Activated CD4-positive, alpha-beta T cell treated with anti-CD3 and anti-CD28 coated beads, Interleukin-2, amount 50 U/mL, for 16 hours (primary cell): ENCODE measurements at regions not wholly inside any gene's neighbourhood (a gene's known extent, or its start where the extent isn't known, plus 50 kb on each side); places are given as distances from the start of the nearest gene placed in this dataset.
A peak's percentile ranks its signal among the peaks of the same experiment; 100 is the strongest.
"Not testable (repeated sequence)": the region's sequence is repeated elsewhere in the genome, so short reads cannot be mapped to it uniquely, and the experiment has no call there.

Experiments used
- DNase-seq: peaks from one replicate; pipeline ENCODE4 v3.0.0-alpha.2; 2020

DNA sequence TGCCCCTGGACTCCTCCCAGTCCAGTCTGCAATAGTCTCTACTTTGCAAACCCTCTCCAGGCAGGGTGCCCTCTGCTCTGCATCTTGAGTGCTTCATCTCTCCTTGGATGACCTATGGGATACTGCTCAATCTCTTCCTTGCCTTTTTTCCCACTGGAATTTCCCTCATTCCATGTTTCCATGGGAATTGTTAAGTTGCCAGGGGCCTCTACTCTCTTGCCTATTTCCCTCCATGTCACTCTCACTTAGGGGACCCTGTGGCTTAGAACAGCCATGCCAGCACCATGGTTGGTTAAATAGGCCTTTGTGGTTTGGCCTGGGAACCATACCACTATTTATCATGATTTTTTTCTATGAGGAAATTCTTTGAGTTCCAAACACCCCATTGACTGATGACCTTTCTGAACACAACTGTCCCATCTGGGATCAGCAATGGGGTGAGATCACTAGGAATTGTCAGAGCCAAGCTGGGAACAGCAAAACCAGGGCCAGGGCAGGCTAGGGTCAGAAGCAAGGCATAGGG is 91.4 kb upstream of the RBMS1 start:
- no peak for DNase-seq

DNA sequence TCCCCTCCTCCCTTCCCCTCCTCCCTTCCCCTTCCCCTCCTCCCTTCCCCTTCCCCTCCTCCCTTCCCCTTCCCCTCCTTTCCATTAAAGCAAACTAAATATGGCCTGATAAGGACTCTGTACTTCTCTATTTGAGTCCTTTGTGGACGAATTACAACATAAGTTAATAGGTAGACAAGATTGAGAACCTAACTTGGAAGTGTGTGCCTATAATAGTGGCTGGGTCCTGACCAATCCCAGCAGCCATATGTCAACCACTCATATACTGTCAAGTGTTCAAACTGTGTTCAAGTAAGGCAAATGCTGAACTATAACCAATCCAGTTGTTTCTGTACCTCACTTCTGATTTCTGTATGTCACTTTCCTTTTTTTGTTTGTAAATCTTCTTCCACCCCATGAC is 97.1 kb upstream of the RBMS1 start:
- no peak for DNase-seq

DNA sequence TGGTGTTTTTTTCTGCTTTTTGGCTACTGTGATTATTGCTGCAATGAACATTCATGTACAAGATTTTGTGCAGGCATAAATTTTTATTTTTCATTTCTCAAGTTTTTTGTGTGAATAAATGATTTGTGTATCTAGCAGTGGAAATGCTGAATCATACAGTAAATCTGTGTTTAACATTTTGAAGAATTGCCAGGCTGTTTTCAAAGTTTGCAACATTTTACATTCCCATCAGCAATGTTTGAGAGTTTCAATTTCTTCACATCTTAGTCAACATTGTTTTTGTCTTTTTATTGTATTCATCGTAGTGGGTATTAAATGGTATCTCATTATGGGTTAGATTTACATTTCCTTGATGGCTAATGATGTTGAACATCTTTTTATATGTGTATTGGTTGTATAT is 98.8 kb upstream of the RBMS1 start:
- DNase-seq: no peak

DNA sequence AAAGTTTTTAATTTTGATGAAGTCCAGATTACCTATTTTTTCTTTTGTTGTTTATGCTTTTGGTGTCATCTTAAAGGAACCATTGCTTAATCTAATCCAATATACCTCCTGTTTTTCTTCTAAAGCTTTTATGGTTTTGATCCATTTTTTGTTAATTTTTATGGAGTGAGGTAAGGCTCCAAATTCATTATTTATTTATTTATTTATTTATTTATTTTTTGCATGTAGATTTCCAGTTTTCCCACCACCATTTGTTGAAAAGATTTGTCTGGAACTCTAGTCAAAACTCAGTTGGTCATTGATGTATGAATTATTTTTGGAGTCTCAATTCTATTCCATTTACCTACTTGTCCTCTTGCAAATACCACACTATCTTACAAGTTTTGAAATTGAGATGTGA is 99.4 kb upstream of the RBMS1 start:
- no peak for DNase-seq

DNA sequence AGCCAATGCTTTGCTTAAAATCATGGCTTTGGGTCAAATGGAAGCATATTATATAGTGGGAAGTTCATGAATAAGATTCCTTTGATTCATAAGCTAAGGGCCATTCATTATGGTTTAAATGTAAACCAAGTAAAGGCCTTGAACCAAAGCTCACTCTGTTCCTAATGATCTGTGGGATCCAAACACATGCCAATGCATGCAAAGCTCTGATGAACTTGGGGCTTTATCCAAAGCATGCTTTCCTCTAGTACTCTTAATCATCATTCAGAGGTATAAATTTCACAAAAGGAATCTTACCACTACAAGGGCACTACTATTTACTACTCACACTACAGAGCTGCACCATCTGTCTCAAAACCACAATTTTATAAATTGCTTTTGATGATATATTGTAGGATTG is 102.8 kb upstream of the RBMS1 start:
- DNase-seq: no peak

DNA sequence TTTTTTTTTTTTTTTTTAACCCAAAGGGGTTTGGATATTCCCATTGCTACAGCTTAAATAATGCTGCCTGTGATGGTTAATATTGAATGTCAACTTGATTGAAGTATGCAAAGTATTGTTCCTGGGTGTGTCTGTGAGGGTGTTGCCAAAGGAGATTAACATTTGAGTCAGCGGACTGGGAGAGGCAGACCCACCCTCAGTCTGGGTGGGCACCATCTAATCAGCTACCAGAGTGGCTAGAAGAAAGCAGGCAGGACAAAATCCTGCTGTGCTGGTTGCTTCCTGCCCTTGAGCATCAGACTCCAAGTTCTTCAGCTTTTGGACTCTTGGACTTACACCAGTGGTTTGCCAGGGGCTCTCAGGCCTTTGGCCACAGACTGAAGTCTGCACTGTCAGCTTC is 106.8 kb upstream of the RBMS1 start:
- not testable (repeated sequence) for DNase-seq

DNA sequence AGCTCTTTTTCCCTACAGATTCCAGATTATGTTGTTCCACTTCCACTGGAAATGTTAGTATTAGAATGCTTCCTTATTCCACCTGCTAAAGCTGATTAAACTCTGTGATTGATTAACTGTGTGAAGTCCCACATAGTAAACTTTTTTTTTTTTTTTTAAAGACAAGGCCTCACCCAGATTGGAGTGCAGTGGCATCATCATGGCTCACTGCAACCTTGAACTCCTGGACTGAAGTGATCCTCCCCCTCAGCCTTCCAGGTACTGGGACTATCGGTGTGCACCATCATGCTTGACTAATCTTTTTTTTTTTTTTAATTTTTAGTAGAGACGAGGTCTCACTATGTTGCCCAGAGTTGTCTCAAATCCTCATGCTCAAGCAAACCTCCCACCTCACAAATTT is 108.5 kb upstream of the RBMS1 start:
- DNase-seq: no peak

DNA sequence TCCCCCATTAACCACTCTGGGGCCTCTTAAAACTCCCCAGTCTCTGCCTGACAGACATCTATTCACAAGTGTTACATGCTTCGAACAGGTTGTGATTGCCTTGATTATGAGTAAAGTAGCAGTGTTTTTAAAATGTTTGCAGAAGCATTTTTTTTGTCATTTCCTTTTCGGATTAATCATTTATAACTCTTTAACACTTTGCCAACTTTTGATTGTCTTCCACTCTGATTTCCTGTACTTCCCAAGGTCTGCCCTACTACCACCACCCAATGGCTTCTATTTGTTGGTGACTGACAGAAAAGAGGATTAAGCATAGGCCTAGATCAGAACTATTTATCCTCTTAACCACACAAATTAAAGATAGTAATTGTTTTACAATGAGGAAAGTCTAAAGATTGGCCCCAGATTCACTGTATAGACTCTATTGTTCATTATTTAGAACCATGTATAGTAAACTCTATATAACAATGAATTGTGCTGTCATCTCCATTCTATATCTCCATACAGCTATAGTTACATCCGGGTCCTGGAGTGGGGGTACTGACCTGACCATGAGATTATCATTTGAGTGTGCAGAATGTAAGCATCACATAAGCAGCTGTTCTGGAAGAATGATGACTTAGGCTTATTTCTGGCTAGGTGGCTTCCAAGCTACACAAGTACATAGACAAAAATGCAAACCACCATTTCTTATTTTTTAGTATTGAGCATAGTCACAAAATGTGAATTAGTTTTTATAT is 110.3 kb upstream of the RBMS1 start:
- no peak for DNase-seq

DNA sequence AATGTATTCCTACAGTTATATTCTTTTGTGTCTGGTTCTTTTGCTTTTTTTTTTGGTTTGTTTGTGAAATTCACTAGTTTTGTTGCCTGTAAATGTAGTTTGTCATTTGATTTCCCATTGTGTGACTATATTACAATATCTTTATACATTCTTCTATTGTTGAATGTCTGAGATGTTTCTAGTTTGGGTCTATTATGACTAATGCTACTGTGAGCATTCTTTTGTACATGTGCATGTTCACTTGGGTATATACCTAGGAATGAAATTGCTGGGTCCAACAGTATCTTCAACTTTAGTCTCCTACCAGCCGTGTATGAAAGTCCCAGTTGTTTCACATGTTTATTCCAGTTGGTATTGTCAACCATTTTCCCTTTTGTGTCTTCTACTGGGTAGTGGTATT is 112.7 kb upstream of the RBMS1 start:
- no peak for DNase-seq

DNA sequence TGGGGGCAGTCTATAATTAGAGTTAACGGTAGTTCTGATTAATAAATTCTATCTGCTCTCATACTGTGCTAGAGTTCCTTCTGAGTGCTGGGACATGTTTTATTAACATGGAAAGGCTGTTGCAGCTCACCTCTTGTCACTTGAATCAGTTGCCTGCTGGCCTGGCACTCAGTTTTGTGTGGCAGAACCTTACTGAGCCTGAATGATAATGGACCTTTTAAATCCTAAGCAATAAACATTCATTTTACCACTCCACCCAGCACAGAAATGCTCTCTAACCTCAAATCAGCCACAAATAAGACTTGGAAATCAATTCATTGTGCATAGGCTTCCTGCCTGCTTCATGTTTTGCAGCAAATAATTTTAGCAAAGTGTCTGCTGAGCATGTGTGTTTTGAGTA is 115.0 kb upstream of the RBMS1 start:
- no peak for DNase-seq

DNA sequence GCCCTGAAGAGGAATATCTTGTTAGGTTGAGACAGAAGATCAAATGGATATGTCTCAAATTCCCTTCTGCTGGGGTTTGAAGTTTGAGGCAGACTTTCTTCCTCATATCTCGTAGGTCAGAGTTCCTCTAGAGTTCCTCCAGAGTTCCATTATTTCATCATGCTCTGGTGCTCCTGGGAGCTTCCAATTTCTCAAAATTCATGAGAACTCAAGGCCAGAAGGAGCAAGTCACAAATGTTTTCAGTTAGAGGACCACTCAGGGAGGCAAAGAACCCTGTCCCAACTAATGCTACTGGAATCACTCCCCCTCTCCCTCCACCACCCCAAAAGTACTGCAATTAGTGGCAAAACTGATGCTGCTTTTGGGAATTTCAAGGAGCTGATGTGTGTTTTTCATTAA is 115.7 kb upstream of the RBMS1 start:
- DNase-seq: no peak

DNA sequence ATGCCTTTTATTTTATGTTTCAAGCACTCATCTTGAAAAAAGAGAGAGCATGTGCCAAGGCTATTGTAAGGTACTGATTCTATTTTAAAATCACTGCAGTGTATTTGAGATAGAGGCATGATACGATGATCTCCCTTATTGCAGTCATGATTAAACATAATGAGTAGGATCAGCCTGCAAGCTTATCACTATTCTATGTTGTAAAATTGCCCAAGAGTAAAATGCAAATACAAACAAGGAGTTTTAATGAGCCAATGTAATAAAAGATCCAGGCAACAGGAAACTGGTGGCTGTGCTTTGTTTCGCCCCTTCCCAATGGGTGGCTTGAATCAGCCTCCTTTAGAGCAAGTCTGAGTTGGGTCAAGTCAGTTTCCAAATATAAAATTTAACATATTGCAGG is 116.4 kb upstream of the RBMS1 start:
- DNase-seq: no peak

DNA sequence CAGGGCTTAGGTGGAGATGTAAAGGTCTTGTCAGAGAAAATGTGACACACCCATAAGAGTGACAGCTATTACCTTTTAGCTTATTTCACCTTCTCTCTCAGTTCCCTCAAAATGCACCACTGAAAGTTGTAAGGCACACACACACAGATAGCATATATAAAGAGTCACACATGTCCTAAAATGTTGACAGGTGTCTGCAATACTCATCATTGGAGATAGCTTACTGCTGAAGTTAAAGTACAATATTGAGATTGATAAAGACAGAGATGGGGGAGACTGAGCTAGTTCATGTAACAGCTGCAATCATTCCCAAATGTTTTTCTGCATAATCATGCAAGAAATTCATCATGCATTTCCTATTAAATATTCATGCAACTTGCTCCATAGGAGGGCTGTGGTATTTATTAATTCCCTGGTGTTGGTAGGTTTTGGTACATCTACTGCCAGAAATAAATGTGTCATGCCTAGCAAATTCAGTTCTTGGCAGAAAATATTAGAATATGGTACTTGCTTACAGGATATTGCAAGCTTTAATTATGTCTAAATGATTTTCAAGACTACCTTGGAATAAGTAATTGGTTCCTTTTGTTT is 118.8 kb upstream of the RBMS1 start:
- DNase-seq: no peak

DNA sequence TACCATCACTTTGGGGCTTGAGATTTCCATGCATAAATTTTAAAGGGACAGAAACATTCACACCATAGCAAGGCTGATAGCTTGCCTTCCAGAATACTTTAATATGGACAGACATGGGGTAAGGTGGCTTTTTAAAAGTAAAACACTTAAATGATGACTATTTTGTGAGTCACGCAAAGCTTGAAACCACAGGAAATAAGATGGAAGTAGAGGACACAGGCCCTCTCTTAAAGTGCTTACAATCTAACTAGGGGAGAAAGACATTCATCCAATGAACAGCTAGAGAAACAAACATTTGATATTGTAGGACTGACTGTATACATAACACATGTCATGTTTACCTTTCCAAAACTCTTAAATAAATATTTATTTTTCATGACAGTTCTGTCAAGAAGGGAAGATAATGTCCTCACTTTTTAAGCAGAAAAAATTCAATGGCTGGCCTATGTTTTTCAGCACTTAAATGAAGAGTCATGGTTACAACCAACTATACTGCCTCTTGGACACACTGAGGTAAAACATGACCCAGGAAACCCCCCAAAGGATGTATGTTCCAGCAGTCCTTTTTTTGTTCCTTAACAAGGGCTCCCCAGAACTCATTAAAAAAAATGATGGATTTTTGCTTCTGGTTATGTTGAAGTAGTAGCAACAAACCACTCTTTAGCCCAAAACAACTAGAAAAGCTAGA is 120.0 kb upstream of the RBMS1 start:
- peak; percentile 3 for DNase-seq

DNA sequence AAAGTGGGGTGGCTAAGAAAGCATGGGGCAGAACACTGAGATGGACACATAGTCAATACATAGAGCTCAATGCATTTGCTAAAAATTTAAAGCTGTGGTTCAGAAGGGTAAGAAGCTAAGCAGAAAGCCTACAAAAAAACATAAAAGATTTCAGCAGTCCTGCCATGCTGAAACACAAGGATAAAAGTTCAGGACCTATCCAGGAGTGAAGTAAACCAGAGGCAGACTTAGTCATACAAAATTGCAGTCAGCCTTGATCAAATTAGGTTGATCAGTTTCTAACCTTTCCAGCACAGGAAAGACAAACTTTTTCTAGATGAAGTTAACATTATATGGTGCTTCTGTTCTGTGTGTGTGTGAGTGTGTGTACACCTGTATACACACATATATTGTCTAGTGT is 120.8 kb upstream of the RBMS1 start:
- DNase-seq: no peak

DNA sequence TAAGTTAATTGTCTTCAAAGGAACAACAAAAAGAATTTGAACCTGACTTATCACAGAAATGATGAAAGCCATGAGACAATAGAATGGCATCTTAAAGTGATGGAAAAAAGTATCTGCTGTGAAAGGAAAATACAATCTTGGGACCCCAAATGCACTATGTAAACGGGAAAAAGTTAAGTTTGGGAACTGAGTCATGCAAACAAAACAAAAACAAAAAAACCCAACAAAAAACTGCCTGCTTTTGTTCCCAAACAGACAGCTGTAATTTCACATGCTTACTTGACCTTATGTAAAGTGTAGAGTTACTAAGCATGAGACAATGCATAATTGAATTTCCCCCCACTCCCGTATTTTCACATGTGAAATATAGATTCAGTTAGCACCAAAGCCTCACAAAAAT is 122.1 kb upstream of the RBMS1 start:
- DNase-seq: no peak

DNA sequence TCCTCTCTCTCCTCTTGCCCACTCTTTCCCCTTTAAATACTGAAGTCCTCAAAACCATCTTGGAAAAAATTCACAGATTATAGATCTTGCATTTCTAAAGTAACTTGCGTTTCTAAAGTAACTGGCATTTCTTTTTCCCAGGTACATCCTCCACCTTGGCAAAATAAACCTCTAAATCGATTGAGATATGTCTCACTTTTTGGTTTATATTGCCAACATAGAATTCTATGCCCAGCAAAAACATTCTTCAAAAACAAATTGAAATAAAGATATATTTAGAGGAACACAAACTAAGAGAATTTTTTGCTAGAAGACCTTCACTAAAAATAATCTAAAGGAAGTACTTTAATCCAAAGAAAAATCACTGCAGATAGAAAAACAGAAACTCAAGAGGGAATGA is 122.5 kb upstream of the RBMS1 start:
- DNase-seq: no peak

DNA sequence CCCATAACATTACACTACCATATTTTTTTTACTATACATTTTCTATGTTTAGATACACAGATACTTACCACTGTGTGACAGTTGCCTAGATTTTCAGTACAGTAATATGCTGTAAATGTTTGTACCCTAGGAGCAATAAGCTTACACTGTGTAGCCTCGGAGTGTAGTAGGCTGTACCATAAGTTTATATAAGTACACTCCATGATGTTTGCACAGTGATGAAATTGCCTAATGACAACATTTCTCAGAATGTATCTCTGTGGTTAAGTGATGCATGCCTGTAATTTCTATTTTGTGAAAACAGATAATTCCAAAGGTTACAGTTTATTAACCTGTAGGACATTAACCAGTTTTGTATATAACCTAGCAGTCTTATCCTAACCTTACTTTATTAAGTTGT is 128.1 kb upstream of the RBMS1 start:
- DNase-seq: no peak

DNA sequence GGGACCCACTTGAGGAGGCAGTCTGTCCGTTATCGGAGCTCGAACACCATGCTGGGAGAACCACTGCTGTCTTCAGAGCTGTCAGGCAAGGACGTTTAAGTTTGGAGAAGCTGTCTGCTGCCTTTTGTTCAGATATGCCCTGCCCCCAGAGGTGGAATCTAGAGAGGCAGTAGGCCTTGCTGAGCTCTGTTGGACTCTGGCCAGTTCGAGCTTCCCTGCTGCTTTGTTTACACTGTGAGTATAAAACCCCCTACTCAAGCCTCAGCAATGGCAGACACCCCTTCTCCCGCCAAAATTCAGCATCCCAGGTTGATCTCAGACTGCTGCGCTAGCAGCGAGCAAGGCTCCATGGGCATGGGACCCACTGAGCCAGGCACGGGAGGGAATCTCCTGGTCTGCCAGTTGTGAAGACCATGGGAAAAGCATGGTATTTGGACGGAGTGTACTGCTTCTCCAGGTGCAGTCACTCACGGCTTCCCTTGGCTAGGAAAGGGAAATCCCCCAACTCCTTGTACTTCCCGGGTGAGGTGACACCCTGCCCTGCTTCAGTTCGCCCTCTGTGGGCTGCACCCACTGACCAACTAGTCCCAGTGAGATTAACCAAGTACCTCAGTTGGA is 134.5 kb upstream of the RBMS1 start:
- not testable (repeated sequence) for DNase-seq

DNA sequence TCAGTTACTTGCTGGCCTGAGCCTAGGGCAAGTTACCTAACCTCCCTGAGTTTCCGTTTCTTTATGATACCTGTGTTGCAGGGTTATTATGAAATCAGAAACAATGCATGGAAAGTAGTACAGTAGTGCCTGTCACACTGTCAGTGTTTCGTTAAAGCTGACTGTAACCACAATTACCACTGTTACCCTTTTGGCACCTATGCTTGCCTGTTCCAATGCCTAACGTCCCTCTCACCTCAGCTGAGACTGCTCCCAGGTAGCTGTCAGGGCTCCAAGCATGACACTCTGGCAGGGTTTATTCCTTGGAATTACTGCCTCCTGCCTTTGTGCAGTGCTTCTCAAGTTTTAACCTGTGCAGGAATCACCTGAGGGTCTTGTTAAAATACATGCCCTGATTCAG is 135.2 kb upstream of the RBMS1 start:
- no peak for DNase-seq

DNA sequence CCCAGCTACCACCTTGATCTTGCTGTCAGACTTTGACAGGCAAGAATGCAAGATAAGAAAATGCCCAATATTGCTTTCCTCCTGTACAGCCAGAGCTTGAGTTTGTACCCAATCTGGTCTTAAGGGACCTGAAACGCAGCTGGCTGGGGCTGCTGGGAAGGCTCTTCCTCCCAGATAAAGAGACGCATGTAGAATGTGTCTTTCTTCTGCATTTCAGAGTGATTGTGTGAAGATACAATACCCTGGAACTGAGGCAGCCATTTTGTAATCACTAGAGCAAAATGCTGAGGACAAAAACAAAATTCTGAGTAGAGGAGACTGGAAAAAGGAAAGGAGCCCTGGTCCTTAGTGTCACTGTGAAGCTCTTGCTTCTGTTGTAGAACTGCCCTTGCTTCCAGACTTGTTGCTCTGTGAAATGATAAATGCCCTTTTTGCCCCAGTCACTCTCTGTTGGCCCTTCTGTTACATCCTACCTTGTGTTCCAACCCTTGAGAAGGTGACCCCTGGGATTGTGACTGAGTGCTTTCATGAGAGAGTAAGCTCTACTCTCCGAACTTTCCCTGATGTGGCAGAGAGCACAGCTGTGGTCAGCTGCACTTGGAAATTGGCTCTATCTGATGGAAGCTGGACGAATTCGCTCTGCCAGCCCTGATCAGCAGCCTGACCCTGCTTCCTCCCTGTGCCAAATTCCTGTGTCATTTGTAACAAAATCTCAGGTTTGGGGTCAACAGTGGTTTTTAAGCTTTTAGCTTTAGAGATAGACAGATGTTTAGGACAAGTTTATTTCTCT is 137.4 kb upstream of the RBMS1 start:
- no peak for DNase-seq

DNA sequence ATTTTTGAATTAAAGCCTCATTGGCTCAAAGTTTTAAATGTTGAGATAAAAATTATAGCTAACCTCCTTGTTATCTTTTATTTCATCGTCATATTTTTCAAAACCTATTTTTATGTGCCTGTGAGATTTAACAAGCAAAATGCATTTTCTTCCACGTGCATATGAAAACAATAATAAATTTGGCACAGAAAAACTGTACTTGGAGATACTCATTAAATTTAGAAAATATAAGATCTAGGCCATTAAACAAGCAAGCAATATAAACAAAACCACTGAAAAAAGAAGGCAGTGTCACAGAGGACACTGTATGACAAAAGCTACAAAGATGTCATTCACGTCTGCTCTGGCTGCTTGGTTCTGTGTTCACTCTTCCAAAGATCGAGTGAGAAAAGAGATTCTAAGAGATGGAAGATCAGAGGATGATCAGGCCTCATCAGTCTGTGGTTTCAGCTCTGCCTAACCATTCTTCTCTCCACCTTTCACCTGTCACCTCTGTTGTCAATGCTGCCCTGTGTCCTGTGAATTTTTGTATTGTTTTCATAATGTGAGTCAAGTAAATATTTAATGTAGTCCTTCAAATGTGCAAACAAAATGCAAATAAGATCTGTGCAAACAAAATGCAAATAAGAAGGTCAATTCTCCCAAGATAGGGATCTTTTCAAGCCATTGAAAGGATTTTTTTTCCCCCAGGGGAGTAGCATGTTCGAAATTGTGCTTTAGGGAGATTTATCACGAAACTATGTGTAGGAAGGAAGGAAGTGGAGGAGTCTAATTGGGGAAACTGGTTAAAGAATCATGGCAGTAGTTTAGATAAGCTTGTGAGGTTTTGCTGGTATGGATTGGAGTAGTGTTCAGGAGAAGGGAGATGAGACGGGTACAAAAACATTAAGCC is 138.7 kb upstream of the RBMS1 start:
- no peak for DNase-seq
